ENCODE measurements at regions not wholly inside any gene's neighbourhood (a gene's known extent, or its start where the extent isn't known, plus 50 kb on each side); places are given as distances from the start of the nearest gene placed in this dataset.

GRCh38 chr3:21860657-21861056 lies 109.6 kb upstream of the ZNF385D start:
- 64 to 67% methylated on average over 1 of the region's 1 CpG for WGBS, 2 donors

GRCh38 chr3:21876782-21877181 lies 125.8 kb upstream of the ZNF385D start:
- no peak for TF ChIP-seq POLR2A (IDR thresholded peaks at IDR 0.05)
- TF ChIP-seq, protein P1, sequence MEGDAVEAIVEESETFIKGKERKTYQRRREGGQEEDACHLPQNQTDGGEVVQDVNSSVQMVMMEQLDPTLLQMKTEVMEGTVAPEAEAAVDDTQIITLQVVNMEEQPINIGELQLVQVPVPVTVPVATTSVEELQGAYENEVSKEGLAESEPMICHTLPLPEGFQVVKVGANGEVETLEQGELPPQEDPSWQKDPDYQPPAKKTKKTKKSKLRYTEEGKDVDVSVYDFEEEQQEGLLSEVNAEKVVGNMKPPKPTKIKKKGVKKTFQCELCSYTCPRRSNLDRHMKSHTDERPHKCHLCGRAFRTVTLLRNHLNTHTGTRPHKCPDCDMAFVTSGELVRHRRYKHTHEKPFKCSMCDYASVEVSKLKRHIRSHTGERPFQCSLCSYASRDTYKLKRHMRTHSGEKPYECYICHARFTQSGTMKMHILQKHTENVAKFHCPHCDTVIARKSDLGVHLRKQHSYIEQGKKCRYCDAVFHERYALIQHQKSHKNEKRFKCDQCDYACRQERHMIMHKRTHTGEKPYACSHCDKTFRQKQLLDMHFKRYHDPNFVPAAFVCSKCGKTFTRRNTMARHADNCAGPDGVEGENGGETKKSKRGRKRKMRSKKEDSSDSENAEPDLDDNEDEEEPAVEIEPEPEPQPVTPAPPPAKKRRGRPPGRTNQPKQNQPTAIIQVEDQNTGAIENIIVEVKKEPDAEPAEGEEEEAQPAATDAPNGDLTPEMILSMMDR (IDR thresholded peaks at IDR 0.05) = no peak
- Histone ChIP-seq H3K36me3 (replicated peaks in 1 of 2; ENCODE audit: insufficient read depth in 1 of 2, low read depth in 2 of 2) (no peaks in the 10 kb centered on the region), H3K27ac (no peak overlapping the region), H3K27me3 (no peaks in the 10 kb centered on the region), H3K4me1 (no peaks in the 10 kb centered on the region), H3K4me3 (no peak overlapping the region), H3K9me3 (no peaks in the 10 kb centered on the region)
- intact Hi-C loops (cut with DNase I) = no loop called here
- ATAC-seq (no peak), DNase-seq (no peak)
- WGBS, 2 donors = 48% methylated on average over 2 of the region's 2 CpGs

More at GRCh38 chr3:21860657-21861056, 109.6 kb upstream of the ZNF385D start:
- no peak for ATAC-seq
- intact Hi-C loops (cut with DNase I) = no loop called here
- Histone ChIP-seq H3K27ac (no peak overlapping the region), H3K4me3 (no peak overlapping the region), H3K4me1 (no peaks in the 10 kb centered on the region), H3K36me3 (replicated peaks in 1 of 2; ENCODE audit: insufficient read depth in 1 of 2, low read depth in 2 of 2) (no peaks in the 10 kb centered on the region), H3K27me3 (no peaks in the 10 kb centered on the region), H3K9me3 (no peaks in the 10 kb centered on the region)
- DNase-seq = no peak
- no peak for TF ChIP-seq POLR2A (IDR thresholded peaks at IDR 0.05)

DNA sequence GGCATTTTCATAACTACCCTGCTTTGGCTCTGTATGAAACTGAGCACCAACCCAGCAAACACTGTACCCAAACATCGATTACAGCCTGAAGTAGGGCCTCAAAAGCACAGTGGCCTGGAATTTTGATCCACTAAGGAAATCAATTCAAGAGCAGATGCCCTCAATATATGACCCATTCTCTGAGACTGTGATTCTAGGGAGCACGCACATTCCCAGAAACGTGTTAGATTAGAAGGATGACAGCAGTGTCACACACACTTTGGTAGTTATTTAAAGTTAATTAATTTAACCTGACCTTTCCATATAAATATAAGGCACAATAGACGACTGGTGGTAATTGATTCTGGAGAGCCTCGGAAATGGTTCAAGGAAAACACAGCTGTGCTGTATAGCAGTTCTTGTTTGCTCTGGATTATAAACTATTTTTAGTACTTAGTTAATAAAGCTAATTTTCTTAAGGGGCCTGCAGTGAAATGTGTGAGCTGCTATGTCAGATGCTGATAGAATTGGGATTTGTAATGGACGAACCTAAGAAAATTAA lies 126.3 kb upstream of the ZNF385D start:
- intact Hi-C loops (cut with DNase I) = no loop called here
- Histone ChIP-seq H3K4me3 (no peak overlapping the region), H3K27ac (no peak overlapping the region), H3K4me1 (no peaks in the 10 kb centered on the region), H3K36me3 (replicated peaks in 1 of 2; ENCODE audit: insufficient read depth in 1 of 2, low read depth in 2 of 2) (no peaks in the 10 kb centered on the region), H3K27me3 (no peaks in the 10 kb centered on the region), H3K9me3 (no peaks in the 10 kb centered on the region)
- WGBS, 2 donors = 44 to 49% methylated on average over 6 of the region's 6 CpGs
- TF ChIP-seq, protein P1 (IDR thresholded peaks at IDR 0.05) = no peak
- no peak for TF ChIP-seq POLR2A (IDR thresholded peaks at IDR 0.05)
- DNase-seq (no peak), ATAC-seq (no peak)

DNA sequence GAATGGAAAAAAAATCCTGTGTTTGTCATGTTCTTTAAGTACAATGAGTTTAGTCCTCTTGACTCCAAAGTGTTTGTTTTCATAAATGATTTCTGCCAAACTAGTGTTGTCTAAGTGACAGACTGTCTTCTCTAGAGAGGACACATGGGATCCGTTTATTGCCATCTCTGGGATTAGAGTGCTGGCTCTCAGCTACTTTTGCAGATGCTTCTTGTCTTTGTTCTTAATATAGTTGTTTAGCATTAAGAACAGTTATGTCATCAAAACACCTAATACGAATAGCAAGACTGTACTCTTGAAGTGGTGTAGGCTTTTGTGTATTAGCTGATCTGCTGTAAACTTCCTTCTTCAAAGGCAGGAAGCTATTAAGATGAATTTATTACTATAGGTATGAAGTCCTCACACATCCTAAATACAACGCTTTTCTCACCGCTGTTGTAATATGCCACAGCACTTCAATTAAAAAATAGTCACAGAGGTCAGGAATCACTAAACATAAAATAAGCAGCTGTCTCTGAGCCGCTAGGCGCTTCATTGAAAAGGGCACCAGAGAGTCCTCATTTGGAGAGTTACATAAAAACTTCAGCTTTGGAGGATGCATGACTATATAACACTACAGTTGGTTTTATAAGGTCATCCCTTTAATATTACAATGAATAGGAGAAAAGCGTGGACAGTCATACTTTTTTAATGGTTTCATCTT lies 128.3 kb upstream of the ZNF385D start:
- H3K4me1 ChIP-seq = no peaks in the 10 kb centered on the region
- H3K9me3 ChIP-seq = no peaks in the 10 kb centered on the region
- no peaks in the 10 kb centered on the region for H3K27me3 ChIP-seq
- ATAC-seq (no peak), DNase-seq (no peak)
- WGBS, 2 donors = 74 to 79% methylated on average over 7 of the region's 7 CpGs
- intact Hi-C loops (cut with DNase I) = no loop called here
- TF ChIP-seq POLR2A (IDR thresholded peaks at IDR 0.05) = no peak
- TF ChIP-seq, protein P1 (IDR thresholded peaks at IDR 0.05) = no peak
- no peaks in the 10 kb centered on the region for H3K36me3 ChIP-seq (replicated peaks in 1 of 2; ENCODE audit: insufficient read depth in 1 of 2, low read depth in 2 of 2)
- H3K4me3 ChIP-seq = no peak overlapping the region
- no peak overlapping the region for H3K27ac ChIP-seq

DNA sequence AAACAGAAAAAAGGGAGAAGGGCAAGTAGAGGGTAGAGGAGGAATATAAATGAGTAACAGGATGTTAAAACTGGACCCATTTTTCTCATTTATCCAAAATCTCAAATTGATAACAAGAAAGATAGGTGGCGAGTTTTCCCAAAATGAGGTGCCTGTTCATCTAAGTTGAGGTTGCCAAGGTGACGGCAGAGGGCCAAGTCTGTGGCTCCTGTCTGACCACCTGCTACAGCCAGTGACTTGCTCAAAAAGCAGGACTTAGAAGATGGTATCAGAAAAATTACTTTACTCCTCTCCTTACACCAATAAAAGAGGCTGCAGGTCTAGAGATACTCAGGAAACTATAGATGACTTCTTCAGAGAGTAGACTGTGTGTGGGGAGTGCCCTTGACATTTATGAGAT lies 137.6 kb upstream of the ZNF385D start:
- no peak for ATAC-seq
- no peaks in the 10 kb centered on the region for H3K27me3 ChIP-seq
- intact Hi-C loops (cut with DNase I) = no loop called here
- DNase-seq = peak in 1 of 4 donors; percentile 6
- no peaks in the 10 kb centered on the region for H3K36me3 ChIP-seq (replicated peaks in 1 of 2; ENCODE audit: insufficient read depth in 1 of 2, low read depth in 2 of 2)
- H3K27ac ChIP-seq = no peak overlapping the region
- no peak overlapping the region for H3K4me3 ChIP-seq
- H3K4me1 ChIP-seq = no peaks in the 10 kb centered on the region
- H3K9me3 ChIP-seq = no peaks in the 10 kb centered on the region
- WGBS, 2 donors = 64 to 80% methylated on average over 2 of the region's 2 CpGs
- TF ChIP-seq POLR2A (IDR thresholded peaks at IDR 0.05) = no peak
- TF ChIP-seq, protein P1 (IDR thresholded peaks at IDR 0.05) = no peak
